Activated naive CD4-positive, alpha-beta T cell treated with anti-CD3 and anti-CD28 coated beads, Interleukin-2, amount 50 U/mL, for 24 hours (primary cell): ENCODE measurements at regions not wholly inside any gene's neighbourhood (a gene's known extent, or its start where the extent isn't known, plus 50 kb on each side); places are given as distances from the start of the nearest gene placed in this dataset.

Source experiments
- H3K27ac Mint-ChIP-seq: one replicate; pipeline ENCODE4 v1.8.0; 2021; ENCODE audit warnings: mild to moderate bottlenecking, mixed read lengths
- H3K27me3 Mint-ChIP-seq: one replicate; pipeline ENCODE4 v1.8.0; 2021; ENCODE audit warnings: mixed read lengths
- H3K36me3 Mint-ChIP-seq: one replicate; pipeline ENCODE4 v1.8.0; 2021; ENCODE audit warnings: mixed read lengths
- H3K4me1 Mint-ChIP-seq: one replicate; pipeline ENCODE4 v1.8.0; 2021; ENCODE audit warnings: mixed read lengths
- H3K4me3 Mint-ChIP-seq: one replicate; pipeline ENCODE4 v1.8.0; 2021; ENCODE audit warnings: mild to moderate bottlenecking, mixed read lengths
- H3K9me3 Mint-ChIP-seq: one replicate; pipeline ENCODE4 v1.8.0; 2021; ENCODE audit warnings: mixed read lengths

GRCh38 chr16:50445621-50446555 is 77.1 kb upstream of the BRD7 start:
- H3K9me3 Mint-ChIP-seq = no peaks in the 10 kb centered on the region
- no peak overlapping the region for H3K4me3 Mint-ChIP-seq
- H3K36me3 Mint-ChIP-seq = peaks cover 3% of the 10 kb centered on the region
- H3K4me1 Mint-ChIP-seq = no peaks in the 10 kb centered on the region
- no peak overlapping the region for H3K27ac Mint-ChIP-seq
- peaks cover 1% of the 10 kb centered on the region for H3K27me3 Mint-ChIP-seq

GRCh38 chr16:50444526-50444925 is 75.7 kb upstream of the BRD7 start:
- no peaks in the 10 kb centered on the region for H3K9me3 Mint-ChIP-seq
- H3K36me3 Mint-ChIP-seq = peaks cover 5% of the 10 kb centered on the region
- H3K27me3 Mint-ChIP-seq = peaks cover 1% of the 10 kb centered on the region
- no peak overlapping the region for H3K4me3 Mint-ChIP-seq
- no peak overlapping the region for H3K27ac Mint-ChIP-seq
- no peaks in the 10 kb centered on the region for H3K4me1 Mint-ChIP-seq

- H3K36me3 Mint-ChIP-seq = peaks cover 10% of the 10 kb centered on the region
Observed at GRCh38 chr16:50442221-50442620, 73.4 kb upstream of the BRD7 start.

GRCh38 chr16:50441486-50442157 is 72.8 kb upstream of the BRD7 start:
- Mint-ChIP-seq H3K4me1 (no peaks in the 10 kb centered on the region), H3K9me3 (no peaks in the 10 kb centered on the region), H3K27me3 (no peaks in the 10 kb centered on the region), H3K4me3 (no peak overlapping the region), H3K27ac (no peak overlapping the region), H3K36me3 (peaks cover 10% of the 10 kb centered on the region)

More at GRCh38 chr16:50442221-50442620, 73.4 kb upstream of the BRD7 start:
- H3K27ac Mint-ChIP-seq = no peak overlapping the region
- no peak overlapping the region for H3K4me3 Mint-ChIP-seq
- H3K4me1 Mint-ChIP-seq = no peaks in the 10 kb centered on the region
- no peaks in the 10 kb centered on the region for H3K27me3 Mint-ChIP-seq
- no peaks in the 10 kb centered on the region for H3K9me3 Mint-ChIP-seq

GRCh38 chr16:50440991-50441390 is 72.2 kb upstream of the BRD7 start:
- H3K4me1 Mint-ChIP-seq = no peaks in the 10 kb centered on the region
- peaks cover 10% of the 10 kb centered on the region for H3K36me3 Mint-ChIP-seq
- no peaks in the 10 kb centered on the region for H3K9me3 Mint-ChIP-seq
- H3K27ac Mint-ChIP-seq = no peak overlapping the region
- no peak overlapping the region for H3K4me3 Mint-ChIP-seq
- no peaks in the 10 kb centered on the region for H3K27me3 Mint-ChIP-seq

GRCh38 chr16:50440531-50440930 is 71.7 kb upstream of the BRD7 start:
- Mint-ChIP-seq H3K27me3 (no peaks in the 10 kb centered on the region), H3K36me3 (peaks cover 10% of the 10 kb centered on the region), H3K4me1 (no peaks in the 10 kb centered on the region), H3K27ac (no peak overlapping the region), H3K4me3 (no peak overlapping the region), H3K9me3 (no peaks in the 10 kb centered on the region)

DNA sequence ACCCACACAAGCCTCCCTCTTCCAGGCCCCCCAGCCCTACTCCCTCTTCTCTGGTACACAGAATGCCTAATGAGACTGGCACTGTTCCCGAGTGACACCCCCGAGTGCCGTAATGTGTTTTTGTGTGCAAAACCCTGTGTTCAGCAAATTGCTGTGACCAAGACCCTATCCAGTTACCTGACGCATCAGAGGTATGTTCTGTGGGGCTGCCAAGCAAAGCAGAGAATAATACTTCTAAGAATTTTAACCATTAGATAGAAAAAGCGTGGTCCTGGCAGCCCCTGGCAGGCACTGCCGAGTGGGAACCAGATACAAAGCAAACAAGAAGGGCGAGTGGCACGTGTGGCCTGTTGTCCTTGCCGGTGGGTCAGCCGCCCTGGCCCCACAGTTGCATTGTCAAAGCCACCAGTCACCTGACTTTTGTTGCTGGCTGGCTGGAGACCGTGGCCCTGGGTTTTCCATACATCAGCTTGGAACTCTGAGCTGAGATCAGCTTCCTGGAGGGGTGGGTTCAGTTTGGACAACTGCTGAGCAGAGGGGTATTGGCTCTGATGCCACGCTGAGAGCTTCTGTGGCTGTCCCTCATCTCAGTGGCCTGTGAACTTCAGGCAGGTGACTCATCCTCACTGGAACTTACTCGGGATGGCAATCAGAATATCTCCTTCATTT is 69.1 kb upstream of the BRD7 start:
- Mint-ChIP-seq H3K9me3 (no peaks in the 10 kb centered on the region), H3K4me3 (no peak overlapping the region), H3K27ac (no peak overlapping the region), H3K27me3 (peaks cover 1% of the 10 kb centered on the region), H3K36me3 (peaks cover 8% of the 10 kb centered on the region), H3K4me1 (no peaks in the 10 kb centered on the region)

GRCh38 chr16:50436271-50436670 is 67.5 kb upstream of the BRD7 start:
- Mint-ChIP-seq H3K36me3 (peaks cover 7% of the 10 kb centered on the region), H3K27ac (no peak overlapping the region), H3K4me1 (no peaks in the 10 kb centered on the region), H3K4me3 (no peak overlapping the region), H3K27me3 (peaks cover 1% of the 10 kb centered on the region), H3K9me3 (no peaks in the 10 kb centered on the region)

DNA sequence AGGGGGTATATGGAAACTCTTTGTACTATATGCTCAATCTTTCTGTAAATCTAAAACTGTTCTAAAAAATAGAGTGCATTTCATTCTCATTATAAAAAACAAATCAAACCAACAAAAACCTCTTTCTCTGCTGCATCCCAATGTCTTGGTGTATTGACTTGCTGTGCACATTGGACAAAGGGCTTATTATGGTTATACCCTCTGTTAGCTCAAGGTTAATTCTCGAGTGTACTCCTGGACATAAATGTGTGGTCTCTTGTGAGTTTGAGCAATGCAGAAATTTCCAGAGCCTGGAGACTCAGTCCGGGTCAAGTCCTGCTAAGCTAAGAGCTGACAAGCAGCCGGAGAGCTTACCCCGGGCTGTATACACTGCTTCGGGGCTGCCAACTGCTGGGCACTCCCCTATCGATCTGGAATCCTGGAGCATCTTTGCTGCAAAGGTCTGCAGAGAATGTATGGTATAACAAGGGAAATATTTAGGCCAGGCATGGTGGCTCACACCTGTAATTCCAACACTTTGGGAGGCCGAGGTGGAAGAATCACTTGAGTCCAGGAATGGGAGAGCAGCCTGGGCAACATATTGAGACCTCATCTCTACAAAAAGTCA is 66.2 kb upstream of the BRD7 start:
- Mint-ChIP-seq H3K9me3 (no peaks in the 10 kb centered on the region), H3K27me3 (peaks cover 1% of the 10 kb centered on the region)

GRCh38 chr16:50430076-50430475 is 61.3 kb upstream of the BRD7 start:
- no peaks in the 10 kb centered on the region for H3K4me1 Mint-ChIP-seq
- H3K9me3 Mint-ChIP-seq = no peaks in the 10 kb centered on the region
- H3K27me3 Mint-ChIP-seq = peaks cover 1% of the 10 kb centered on the region
- no peak overlapping the region for H3K4me3 Mint-ChIP-seq
- no peak overlapping the region for H3K27ac Mint-ChIP-seq
- H3K36me3 Mint-ChIP-seq = peaks cover 1% of the 10 kb centered on the region

More for the DNA sequence above, 66.2 kb upstream of the BRD7 start:
- H3K4me1 Mint-ChIP-seq = no peaks in the 10 kb centered on the region
- no peak overlapping the region for H3K4me3 Mint-ChIP-seq
- no peak overlapping the region for H3K27ac Mint-ChIP-seq
- H3K36me3 Mint-ChIP-seq = peaks cover 7% of the 10 kb centered on the region

GRCh38 chr16:50428742-50429141 is 60.0 kb upstream of the BRD7 start:
- Mint-ChIP-seq H3K9me3 (no peaks in the 10 kb centered on the region), H3K4me3 (no peak overlapping the region), H3K27ac (no peak overlapping the region), H3K36me3 (peaks cover 1% of the 10 kb centered on the region), H3K4me1 (no peaks in the 10 kb centered on the region), H3K27me3 (peaks cover 2% of the 10 kb centered on the region)

GRCh38 chr16:50428116-50428515 is 59.3 kb upstream of the BRD7 start:
- no peak overlapping the region for H3K4me3 Mint-ChIP-seq
- peaks cover 2% of the 10 kb centered on the region for H3K27me3 Mint-ChIP-seq
- H3K36me3 Mint-ChIP-seq = peaks cover 1% of the 10 kb centered on the region

DNA sequence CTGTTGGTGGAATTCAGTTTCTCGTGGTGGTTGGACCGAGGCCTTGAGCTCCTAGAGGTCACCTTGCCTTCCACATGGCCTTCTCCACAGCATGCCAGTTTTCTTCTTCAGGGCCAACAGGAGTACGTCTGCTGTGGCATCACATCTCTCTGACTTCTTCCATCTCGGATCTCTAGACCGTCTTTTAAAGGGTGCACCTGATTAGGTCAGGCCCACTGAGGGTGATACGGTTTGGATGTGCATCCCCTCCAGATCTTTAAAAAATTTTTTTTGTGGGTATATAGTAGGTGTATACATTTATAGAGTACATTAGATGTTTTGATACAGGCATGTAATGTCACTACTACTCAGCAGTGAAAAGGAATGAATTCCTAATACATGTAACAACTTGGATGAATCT is 58.3 kb upstream of the BRD7 start:
- Mint-ChIP-seq H3K27ac (no peak overlapping the region), H3K27me3 (peaks cover 2% of the 10 kb centered on the region), H3K9me3 (no peaks in the 10 kb centered on the region), H3K36me3 (peaks cover 1% of the 10 kb centered on the region), H3K4me3 (no peak overlapping the region), H3K4me1 (no peaks in the 10 kb centered on the region)

More at GRCh38 chr16:50428116-50428515, 59.3 kb upstream of the BRD7 start:
- H3K9me3 Mint-ChIP-seq = no peaks in the 10 kb centered on the region
- H3K4me1 Mint-ChIP-seq = no peaks in the 10 kb centered on the region
- no peak overlapping the region for H3K27ac Mint-ChIP-seq

GRCh38 chr16:50425648-50426047 is 56.9 kb upstream of the BRD7 start:
- no peak overlapping the region for H3K4me3 Mint-ChIP-seq
- peaks cover 1% of the 10 kb centered on the region for H3K36me3 Mint-ChIP-seq
- H3K9me3 Mint-ChIP-seq = no peaks in the 10 kb centered on the region
- H3K27ac Mint-ChIP-seq = no peak overlapping the region
- H3K4me1 Mint-ChIP-seq = no peaks in the 10 kb centered on the region
- peaks cover 5% of the 10 kb centered on the region for H3K27me3 Mint-ChIP-seq

GRCh38 chr16:50425044-50425443 is 56.3 kb upstream of the BRD7 start:
- Mint-ChIP-seq H3K27ac (no peak overlapping the region), H3K4me1 (no peaks in the 10 kb centered on the region), H3K27me3 (peaks cover 5% of the 10 kb centered on the region), H3K36me3 (peaks cover 4% of the 10 kb centered on the region), H3K9me3 (peaks cover 4% of the 10 kb centered on the region), H3K4me3 (no peak overlapping the region)
